Endodermal cell (in vitro differentiated cells): ENCODE measurements at regions not wholly inside any gene's neighbourhood (a gene's known extent, or its start where the extent isn't known, plus 50 kb on each side); places are given as distances from the start of the nearest gene placed in this dataset.

ENCODE experiments used
- DNase-seq: peaks from one replicate; pipeline ENCODE4 v3.0.0-alpha.2; 2017
- H3K27ac ChIP-seq: 2 replicates; pipeline ENCODE4 v1.5.1; 2013; ENCODE audit warnings: mild to moderate bottlenecking, low read depth, low read length, moderate library complexity
- H3K27me3 ChIP-seq: 2 replicates; pipeline ENCODE4 v1.6.1; 2013; ENCODE audit warnings: mild to moderate bottlenecking, low read length, moderate library complexity; ENCODE audit not compliant: insufficient read depth, control insufficient read depth, poor library complexity, severe bottlenecking
- H3K36me3 ChIP-seq: 2 replicates; pipeline ENCODE4 v1.7.0; 2013; ENCODE audit warnings: mild to moderate bottlenecking, low read length, moderate library complexity; ENCODE audit not compliant: control insufficient read depth, insufficient read depth
- H3K4me1 ChIP-seq: one replicate; pipeline ENCODE4 v1.7.0; 2013; ENCODE audit warnings: low read length; ENCODE audit not compliant: control insufficient read depth, insufficient read depth
- H3K4me3 ChIP-seq: 2 replicates; pipeline ENCODE4 v1.5.1; 2013; ENCODE audit warnings: mild to moderate bottlenecking, low read length, moderate library complexity
- H3K9ac ChIP-seq: 2 replicates; pipeline ENCODE4 v1.6.1; 2013; ENCODE audit warnings: mild to moderate bottlenecking, low read length, moderate library complexity; ENCODE audit not compliant: poor library complexity, severe bottlenecking; ENCODE audit errors: extremely low read depth
- H3K9me3 ChIP-seq: 2 replicates; pipeline ENCODE4 v1.6.1; 2013; ENCODE audit warnings: mild to moderate bottlenecking, low read length, moderate library complexity; ENCODE audit not compliant: control insufficient read depth
- H3K27ac Mint-ChIP-seq: 2 replicates; pipeline ENCODE4 v1.8.0; 2020; ENCODE audit warnings: mixed read lengths
- H3K27me3 Mint-ChIP-seq: 2 replicates; pipeline ENCODE4 v1.8.0; 2021; ENCODE audit warnings: mild to moderate bottlenecking, mixed read lengths; ENCODE audit not compliant: insufficient read depth
- H3K36me3 Mint-ChIP-seq: 2 replicates; pipeline ENCODE4 v1.8.0; 2020; ENCODE audit warnings: low read depth, mixed read lengths
- H3K4me1 Mint-ChIP-seq: 2 replicates; pipeline ENCODE4 v1.8.0; 2020; ENCODE audit warnings: mixed read lengths
- H3K4me3 Mint-ChIP-seq: 2 replicates; pipeline ENCODE4 v1.8.0; 2020; ENCODE audit warnings: mild to moderate bottlenecking, moderate library complexity, mixed read lengths
- H3K9me3 Mint-ChIP-seq: 2 replicates; pipeline ENCODE4 v1.8.0; 2020; ENCODE audit warnings: mild to moderate bottlenecking, mixed read lengths
- WGBS, 2 experiments: methylation state at CpG; one replicate each; pipeline versions ENCODE4 v1.1.5 to v1.1.7; 2013; ENCODE audit warnings: missing lambda C conversion rate in 2 of 2, mixed read lengths in 1 of 2; ENCODE audit not compliant: insufficient coverage in 1 of 2, insufficient read length in 1 of 2; 5-methylcytosine and 5-hydroxymethylcytosine counted together
- TF ChIP-seq, protein P1 (sequence below): fragments of 200-600 bp; sonication (generic); conservative IDR thresholded peaks from 2 replicates; pipeline ENCODE4 v1.5.0; 2021; ENCODE audit warnings: antibody characterized with exemption, mild to moderate bottlenecking

DNA sequence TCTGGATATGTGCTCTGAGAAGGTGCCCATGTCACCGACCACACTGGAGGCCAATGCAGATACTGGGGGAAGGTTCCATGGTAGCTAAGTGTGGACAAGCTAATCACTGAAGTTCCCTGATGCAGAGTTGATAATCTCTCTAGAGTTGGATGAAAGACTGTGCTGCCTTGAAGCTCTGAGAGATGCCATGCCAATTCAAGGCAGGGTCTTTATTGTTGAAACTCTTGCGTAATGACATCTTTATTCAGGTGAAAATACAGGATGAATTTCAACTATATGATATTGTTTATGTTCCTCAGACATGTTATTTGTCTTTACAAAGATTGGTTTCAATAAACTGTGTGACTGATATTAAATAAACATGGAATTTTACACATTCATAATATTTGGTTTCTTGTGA, 167.6 kb upstream of the TMEM161B start:
- WGBS, 2 experiments, result 94 to 96% methylated on average over 2 of the region's 2 CpGs
- Mint-ChIP-seq H3K4me1 (no peaks in the 10 kb centered on the region), H3K27me3 (no peaks in the 10 kb centered on the region), H3K27ac (no peak overlapping the region), H3K36me3 (no peaks in the 10 kb centered on the region), H3K9me3 (no peaks in the 10 kb centered on the region), H3K4me3 (no peak overlapping the region)
- Histone ChIP-seq H3K9ac (no peak overlapping the region), H3K27me3 (peaks cover 11% of the 10 kb centered on the region), H3K36me3 (no peaks in the 10 kb centered on the region), H3K4me1 (no peaks in the 10 kb centered on the region), H3K4me3 (no peak overlapping the region), H3K9me3 (no peaks in the 10 kb centered on the region), H3K27ac (no peak overlapping the region)
- DNase-seq, result no peak
- TF ChIP-seq, protein P1, sequence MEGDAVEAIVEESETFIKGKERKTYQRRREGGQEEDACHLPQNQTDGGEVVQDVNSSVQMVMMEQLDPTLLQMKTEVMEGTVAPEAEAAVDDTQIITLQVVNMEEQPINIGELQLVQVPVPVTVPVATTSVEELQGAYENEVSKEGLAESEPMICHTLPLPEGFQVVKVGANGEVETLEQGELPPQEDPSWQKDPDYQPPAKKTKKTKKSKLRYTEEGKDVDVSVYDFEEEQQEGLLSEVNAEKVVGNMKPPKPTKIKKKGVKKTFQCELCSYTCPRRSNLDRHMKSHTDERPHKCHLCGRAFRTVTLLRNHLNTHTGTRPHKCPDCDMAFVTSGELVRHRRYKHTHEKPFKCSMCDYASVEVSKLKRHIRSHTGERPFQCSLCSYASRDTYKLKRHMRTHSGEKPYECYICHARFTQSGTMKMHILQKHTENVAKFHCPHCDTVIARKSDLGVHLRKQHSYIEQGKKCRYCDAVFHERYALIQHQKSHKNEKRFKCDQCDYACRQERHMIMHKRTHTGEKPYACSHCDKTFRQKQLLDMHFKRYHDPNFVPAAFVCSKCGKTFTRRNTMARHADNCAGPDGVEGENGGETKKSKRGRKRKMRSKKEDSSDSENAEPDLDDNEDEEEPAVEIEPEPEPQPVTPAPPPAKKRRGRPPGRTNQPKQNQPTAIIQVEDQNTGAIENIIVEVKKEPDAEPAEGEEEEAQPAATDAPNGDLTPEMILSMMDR, result no peak

DNA sequence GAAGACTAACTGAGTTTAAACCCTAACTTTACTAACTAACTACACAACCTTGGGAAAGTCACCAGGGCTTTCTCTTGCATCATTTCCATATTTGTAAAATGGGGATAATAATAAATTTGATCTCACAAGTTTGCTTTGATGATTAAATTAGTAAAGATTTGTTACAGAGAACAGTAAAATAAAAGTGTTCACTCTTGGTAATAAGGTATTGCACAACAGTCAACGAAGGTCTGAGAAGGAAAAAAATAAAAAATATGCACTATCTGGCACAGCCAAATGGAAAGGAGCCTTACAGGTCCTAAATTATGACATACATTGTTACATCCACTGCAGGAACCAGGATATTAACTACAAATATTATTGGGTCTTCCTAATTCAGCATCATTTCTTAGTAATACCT, 160.0 kb upstream of the TMEM161B start:
- Histone ChIP-seq H3K9me3 (no peaks in the 10 kb centered on the region), H3K36me3 (no peaks in the 10 kb centered on the region), H3K27ac (no peak overlapping the region), H3K9ac (no peak overlapping the region), H3K4me3 (no peak overlapping the region), H3K27me3 (no peaks in the 10 kb centered on the region), H3K4me1 (no peaks in the 10 kb centered on the region)
- no peak overlapping the region for H3K4me3 Mint-ChIP-seq
- DNase-seq, result no peak
- WGBS, 2 experiments, result 71% methylated on average over 1 of the region's 1 CpG; no CpG with 5 or more reads in 1 of the 2 experiments
- H3K27ac Mint-ChIP-seq, result no peak overlapping the region
- no peaks in the 10 kb centered on the region for H3K36me3 Mint-ChIP-seq
- TF ChIP-seq, protein P1, result no peak
- H3K9me3 Mint-ChIP-seq, result no peaks in the 10 kb centered on the region
- no peaks in the 10 kb centered on the region for H3K27me3 Mint-ChIP-seq
- no peaks in the 10 kb centered on the region for H3K4me1 Mint-ChIP-seq

- Mint-ChIP-seq H3K27ac (no peak overlapping the region), H3K4me1 (no peaks in the 10 kb centered on the region), H3K9me3 (no peaks in the 10 kb centered on the region), H3K27me3 (no peaks in the 10 kb centered on the region), H3K4me3 (no peak overlapping the region), H3K36me3 (no peaks in the 10 kb centered on the region)
- no peaks in the 10 kb centered on the region for H3K4me1 ChIP-seq
- TF ChIP-seq, protein P1, result no peak
- H3K4me3 ChIP-seq, result no peak overlapping the region
- no peaks in the 10 kb centered on the region for H3K36me3 ChIP-seq
- H3K9me3 ChIP-seq, result no peaks in the 10 kb centered on the region
- no peak for DNase-seq
- no peak overlapping the region for H3K27ac ChIP-seq
- no peaks in the 10 kb centered on the region for H3K27me3 ChIP-seq
- H3K9ac ChIP-seq, result no peak overlapping the region
Measured at GRCh38 chr5:88426441-88426840, 157.8 kb upstream of the TMEM161B start.
